ENCODE measurements at regions not wholly inside any gene's neighbourhood (a gene's known extent, or its start where the extent isn't known, plus 50 kb on each side); places are given as distances from the start of the nearest gene placed in this dataset.

DNA sequence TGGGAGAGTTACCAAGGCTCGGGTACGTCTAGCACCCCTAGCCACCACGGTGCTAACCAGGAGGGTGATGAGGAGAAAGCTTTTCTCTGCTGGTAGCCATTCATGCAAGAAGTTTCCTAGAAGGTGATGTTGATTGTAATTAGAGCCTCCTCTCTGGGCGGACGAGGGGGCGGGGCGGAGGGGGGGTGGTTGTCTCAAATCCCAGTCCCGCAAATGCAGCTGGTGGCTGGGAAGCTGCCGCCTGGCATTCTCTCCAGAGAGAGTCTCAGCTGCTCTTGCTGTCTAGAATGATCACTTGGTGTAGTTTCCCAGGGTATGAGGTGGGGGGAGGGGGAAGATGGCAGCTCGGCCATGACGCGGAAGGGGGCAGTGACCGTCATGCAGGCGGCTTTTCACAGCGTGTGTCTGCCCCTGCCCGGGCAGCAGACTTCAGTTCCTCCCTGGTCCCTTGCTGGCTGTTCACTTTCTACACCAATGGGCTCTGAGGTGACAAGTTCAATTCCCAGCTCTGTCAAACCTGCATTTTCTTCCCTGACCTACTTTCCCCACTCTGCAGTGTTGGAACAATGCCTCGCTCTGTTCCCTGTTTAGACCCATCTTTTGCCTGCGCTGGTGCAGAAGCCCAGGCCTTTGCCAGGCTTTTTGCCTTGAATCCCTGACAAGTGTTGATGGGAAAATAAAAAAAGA, 61.5 kb upstream of the KLF7 start:
- TF ChIP-seq, protein P1, sequence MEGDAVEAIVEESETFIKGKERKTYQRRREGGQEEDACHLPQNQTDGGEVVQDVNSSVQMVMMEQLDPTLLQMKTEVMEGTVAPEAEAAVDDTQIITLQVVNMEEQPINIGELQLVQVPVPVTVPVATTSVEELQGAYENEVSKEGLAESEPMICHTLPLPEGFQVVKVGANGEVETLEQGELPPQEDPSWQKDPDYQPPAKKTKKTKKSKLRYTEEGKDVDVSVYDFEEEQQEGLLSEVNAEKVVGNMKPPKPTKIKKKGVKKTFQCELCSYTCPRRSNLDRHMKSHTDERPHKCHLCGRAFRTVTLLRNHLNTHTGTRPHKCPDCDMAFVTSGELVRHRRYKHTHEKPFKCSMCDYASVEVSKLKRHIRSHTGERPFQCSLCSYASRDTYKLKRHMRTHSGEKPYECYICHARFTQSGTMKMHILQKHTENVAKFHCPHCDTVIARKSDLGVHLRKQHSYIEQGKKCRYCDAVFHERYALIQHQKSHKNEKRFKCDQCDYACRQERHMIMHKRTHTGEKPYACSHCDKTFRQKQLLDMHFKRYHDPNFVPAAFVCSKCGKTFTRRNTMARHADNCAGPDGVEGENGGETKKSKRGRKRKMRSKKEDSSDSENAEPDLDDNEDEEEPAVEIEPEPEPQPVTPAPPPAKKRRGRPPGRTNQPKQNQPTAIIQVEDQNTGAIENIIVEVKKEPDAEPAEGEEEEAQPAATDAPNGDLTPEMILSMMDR (IDR thresholded peaks at IDR 0.05) = no peak
- no peak for TF ChIP-seq EZH2 (IDR thresholded peaks at IDR 0.05)

All from neural progenitor cell (in vitro differentiated cells).